ENCODE measurements at regions not wholly inside any gene's neighbourhood (a gene's known extent, or its start where the extent isn't known, plus 50 kb on each side); places are given as distances from the start of the nearest gene placed in this dataset.
A peak's percentile ranks its signal among the peaks of the same experiment; 100 is the strongest.
"Not testable (repeated sequence)": the region's sequence is repeated elsewhere in the genome, so short reads cannot be mapped to it uniquely, and the experiment has no call there.

DNA sequence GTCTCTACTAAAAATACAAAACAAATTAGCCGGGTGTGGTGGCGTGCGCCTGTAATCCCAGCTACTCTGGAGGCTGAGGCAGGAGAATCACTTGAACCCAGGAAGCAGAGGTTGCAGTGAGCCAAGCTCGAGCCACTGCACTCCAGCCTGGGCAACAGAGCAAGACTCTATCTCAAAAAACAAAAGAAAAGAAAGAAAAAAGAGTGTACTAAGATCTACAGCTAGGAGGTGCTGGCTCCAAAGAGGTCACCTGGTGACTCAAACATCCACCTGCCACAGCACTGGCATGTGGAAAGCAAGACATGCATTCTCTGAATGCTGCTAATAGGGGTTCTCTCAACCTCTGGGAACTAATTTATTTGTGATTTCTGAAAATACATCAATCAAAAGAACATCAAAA is 167.5 kb upstream of the MARCKS start:
- TF ChIP-seq, protein P1, sequence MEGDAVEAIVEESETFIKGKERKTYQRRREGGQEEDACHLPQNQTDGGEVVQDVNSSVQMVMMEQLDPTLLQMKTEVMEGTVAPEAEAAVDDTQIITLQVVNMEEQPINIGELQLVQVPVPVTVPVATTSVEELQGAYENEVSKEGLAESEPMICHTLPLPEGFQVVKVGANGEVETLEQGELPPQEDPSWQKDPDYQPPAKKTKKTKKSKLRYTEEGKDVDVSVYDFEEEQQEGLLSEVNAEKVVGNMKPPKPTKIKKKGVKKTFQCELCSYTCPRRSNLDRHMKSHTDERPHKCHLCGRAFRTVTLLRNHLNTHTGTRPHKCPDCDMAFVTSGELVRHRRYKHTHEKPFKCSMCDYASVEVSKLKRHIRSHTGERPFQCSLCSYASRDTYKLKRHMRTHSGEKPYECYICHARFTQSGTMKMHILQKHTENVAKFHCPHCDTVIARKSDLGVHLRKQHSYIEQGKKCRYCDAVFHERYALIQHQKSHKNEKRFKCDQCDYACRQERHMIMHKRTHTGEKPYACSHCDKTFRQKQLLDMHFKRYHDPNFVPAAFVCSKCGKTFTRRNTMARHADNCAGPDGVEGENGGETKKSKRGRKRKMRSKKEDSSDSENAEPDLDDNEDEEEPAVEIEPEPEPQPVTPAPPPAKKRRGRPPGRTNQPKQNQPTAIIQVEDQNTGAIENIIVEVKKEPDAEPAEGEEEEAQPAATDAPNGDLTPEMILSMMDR (IDR thresholded peaks at IDR 0.05) = 0 out of 2 replicates have a peak, but pooled peaks have one; percentile 14
- TF ChIP-seq, protein P2, sequence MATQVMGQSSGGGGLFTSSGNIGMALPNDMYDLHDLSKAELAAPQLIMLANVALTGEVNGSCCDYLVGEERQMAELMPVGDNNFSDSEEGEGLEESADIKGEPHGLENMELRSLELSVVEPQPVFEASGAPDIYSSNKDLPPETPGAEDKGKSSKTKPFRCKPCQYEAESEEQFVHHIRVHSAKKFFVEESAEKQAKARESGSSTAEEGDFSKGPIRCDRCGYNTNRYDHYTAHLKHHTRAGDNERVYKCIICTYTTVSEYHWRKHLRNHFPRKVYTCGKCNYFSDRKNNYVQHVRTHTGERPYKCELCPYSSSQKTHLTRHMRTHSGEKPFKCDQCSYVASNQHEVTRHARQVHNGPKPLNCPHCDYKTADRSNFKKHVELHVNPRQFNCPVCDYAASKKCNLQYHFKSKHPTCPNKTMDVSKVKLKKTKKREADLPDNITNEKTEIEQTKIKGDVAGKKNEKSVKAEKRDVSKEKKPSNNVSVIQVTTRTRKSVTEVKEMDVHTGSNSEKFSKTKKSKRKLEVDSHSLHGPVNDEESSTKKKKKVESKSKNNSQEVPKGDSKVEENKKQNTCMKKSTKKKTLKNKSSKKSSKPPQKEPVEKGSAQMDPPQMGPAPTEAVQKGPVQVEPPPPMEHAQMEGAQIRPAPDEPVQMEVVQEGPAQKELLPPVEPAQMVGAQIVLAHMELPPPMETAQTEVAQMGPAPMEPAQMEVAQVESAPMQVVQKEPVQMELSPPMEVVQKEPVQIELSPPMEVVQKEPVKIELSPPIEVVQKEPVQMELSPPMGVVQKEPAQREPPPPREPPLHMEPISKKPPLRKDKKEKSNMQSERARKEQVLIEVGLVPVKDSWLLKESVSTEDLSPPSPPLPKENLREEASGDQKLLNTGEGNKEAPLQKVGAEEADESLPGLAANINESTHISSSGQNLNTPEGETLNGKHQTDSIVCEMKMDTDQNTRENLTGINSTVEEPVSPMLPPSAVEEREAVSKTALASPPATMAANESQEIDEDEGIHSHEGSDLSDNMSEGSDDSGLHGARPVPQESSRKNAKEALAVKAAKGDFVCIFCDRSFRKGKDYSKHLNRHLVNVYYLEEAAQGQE (IDR thresholded peaks at IDR 0.05; ENCODE audit: insufficient read depth in 1 of 2, low read depth in 2 of 2, low read length in 1 of 2) = not testable (repeated sequence)
